HUES48 (cell line): ENCODE measurements at regions not wholly inside any gene's neighbourhood (a gene's known extent, or its start where the extent isn't known, plus 50 kb on each side); places are given as distances from the start of the nearest gene placed in this dataset.

ENCODE experiments used
- H3K27ac ChIP-seq: one replicate; pipeline ENCODE4 v1.7.0; 2013; ENCODE audit warnings: low read depth, low read length, inconsistent platforms
- H3K27me3 ChIP-seq: 2 replicates; pipeline ENCODE4 v1.6.1; 2013; ENCODE audit warnings: mild to moderate bottlenecking, low read length; ENCODE audit not compliant: control insufficient read depth, insufficient read depth
- H3K36me3 ChIP-seq: 2 replicates; pipeline ENCODE4 v1.6.1; 2013; ENCODE audit warnings: low read length; ENCODE audit not compliant: control insufficient read depth, insufficient read depth
- H3K4me1 ChIP-seq: 2 replicates; pipeline ENCODE4 v1.6.1; 2013; ENCODE audit warnings: mild to moderate bottlenecking, low read length; ENCODE audit not compliant: control insufficient read depth, insufficient read depth
- H3K4me3 ChIP-seq: 2 replicates; pipeline ENCODE4 v1.5.1; 2013; ENCODE audit warnings: mild to moderate bottlenecking, low read depth, low read length
- H3K9ac ChIP-seq: 2 replicates; pipeline ENCODE4 v1.6.1; 2013; ENCODE audit warnings: mild to moderate bottlenecking, low read depth, low read length, moderate library complexity
- H3K9me3 ChIP-seq: 2 replicates; pipeline ENCODE4 v1.6.1; 2013; ENCODE audit warnings: low read length; ENCODE audit not compliant: control insufficient read depth, insufficient read depth

DNA sequence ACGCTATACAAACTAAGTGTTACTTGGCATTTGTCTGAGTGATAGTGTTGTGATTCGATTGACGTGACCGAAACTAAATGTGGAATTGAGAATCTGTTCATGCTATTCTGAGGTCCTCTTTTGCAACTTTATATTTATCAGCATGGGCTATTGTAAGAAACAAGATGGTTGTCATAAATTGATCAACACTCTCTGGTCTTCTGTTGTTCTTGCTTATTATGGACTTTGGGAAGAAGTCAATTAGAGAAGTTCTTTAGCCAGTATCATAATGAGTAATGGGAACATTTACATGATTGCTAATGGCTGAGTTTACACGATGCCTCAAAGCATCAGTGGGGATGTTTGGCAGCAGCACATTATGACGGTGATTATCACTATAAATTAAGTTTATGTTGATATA lies 195.0 kb downstream of the CD83 start:
- Histone ChIP-seq H3K27ac (no peak overlapping the region), H3K9me3 (no peaks in the 10 kb centered on the region), H3K36me3 (no peaks in the 10 kb centered on the region), H3K27me3 (no peaks in the 10 kb centered on the region), H3K9ac (no peak overlapping the region), H3K4me3 (no peak overlapping the region), H3K4me1 (peaks cover 5% of the 10 kb centered on the region; the same call in 1 of the 2 replicates)

DNA sequence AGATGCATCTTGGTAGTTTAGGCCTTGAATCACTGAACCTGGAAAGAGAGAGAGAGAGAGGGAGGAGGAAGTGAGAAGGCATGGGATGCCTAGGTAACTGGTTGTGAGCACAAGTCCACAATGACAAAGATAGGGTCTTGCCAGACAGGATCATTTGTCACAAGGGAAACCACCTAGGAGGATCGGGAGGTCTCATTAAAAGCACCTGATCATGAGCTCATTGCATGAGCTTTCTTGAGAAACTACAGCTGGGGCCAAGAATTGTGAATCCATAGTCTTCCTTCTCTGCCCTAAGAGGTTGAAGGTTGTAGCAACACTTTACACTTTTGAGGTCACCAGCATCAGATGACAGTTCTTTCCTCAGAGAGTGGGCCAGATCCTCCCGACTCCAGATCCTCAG lies 195.7 kb downstream of the CD83 start:
- Histone ChIP-seq H3K4me3 (no peak overlapping the region), H3K27ac (no peak overlapping the region), H3K9me3 (no peaks in the 10 kb centered on the region), H3K4me1 (peaks cover 7% of the 10 kb centered on the region; the same call in 1 of the 2 replicates), H3K9ac (no peak overlapping the region), H3K36me3 (no peaks in the 10 kb centered on the region), H3K27me3 (no peaks in the 10 kb centered on the region)

DNA sequence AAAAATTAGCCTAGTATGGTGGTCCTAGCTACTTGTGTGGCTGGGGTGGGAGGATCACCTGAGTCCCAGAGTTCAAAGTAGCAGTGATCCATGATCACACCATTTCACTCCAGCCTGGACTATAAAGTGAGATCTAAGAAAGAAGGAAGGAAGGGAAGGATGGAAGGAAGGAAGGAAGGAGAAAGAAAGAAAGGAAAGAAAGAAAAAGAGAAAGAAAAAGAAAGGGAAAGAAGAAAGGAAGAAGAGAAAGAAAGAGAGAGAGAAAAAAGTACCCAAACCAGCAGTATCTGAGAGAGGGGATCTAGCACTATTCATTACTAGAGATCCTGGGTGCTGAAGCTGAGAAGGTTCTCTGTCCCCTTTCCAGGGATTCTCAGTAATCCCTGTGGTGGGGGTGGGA lies 197.8 kb downstream of the CD83 start:
- Histone ChIP-seq H3K9me3 (no peaks in the 10 kb centered on the region), H3K9ac (no peak overlapping the region), H3K27me3 (no peaks in the 10 kb centered on the region), H3K4me3 (no peak overlapping the region), H3K27ac (no peak overlapping the region), H3K4me1 (peaks cover 10% of the 10 kb centered on the region), H3K36me3 (no peaks in the 10 kb centered on the region)

DNA sequence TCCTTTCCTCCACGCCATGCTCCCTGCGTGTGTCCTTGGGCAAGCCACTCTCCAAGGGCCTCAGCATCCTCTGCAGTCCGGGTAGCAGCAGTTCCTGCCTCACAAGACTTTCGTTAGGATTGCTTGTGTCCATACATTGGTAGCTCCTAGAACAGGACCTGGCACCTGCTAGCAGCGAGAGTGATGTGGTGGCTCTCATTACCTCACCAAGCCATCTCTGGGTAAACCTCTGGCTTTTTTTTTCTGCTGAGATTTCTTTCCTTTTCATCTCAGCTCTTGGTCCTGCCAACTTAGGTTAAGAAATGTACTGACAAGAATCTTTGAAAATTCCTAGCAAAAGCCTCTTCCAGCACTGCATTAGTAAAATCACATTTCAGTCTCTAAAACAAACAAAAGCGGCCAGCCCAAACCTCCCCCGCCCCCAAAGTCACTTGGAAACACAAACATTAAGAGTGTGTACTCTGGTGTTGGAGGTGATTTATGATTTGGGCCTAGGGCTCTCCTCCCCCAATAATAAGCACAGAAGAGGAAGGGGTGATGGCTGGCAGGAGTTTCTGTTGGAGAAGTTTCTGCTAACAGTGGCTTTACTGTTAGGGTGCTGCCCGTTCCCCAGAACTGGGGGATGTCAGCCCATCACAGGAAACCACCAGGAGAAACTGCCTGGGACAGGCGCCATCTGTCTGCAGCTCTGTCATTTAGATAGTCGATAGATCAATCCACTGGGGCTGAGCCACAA lies 199.2 kb downstream of the CD83 start:
- Histone ChIP-seq H3K9me3 (no peaks in the 10 kb centered on the region), H3K9ac (no peak overlapping the region), H3K4me3 (no peak overlapping the region), H3K4me1 (peaks cover 23% of the 10 kb centered on the region), H3K36me3 (no peaks in the 10 kb centered on the region), H3K27me3 (no peaks in the 10 kb centered on the region), H3K27ac (no peak overlapping the region)

DNA sequence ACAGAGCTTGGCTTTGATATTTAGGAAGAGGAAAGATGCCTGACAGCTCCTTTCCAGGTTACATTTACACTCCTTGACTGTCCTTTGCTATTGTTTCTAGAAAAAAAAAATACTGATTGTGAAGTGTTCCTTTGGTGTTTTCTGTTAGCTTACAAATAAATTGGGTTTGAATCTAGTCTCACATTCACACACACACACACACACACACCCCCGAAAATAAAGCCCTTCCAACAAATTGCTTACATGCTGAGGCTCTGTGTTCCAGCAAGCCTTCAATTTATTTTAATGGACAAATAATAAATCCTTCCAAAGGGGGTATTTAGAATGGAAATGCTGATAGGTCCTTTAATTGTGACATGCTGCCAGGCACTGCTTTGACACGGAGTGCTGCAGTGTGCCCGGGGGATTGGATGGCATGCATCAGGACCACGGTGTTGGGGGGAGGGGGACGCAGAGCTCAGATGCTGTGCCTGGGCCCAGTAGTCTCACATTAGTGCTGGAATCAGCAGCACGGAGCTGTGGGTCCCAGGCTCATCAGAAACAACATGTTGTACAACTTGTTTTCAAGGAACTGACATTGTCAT lies 199.9 kb downstream of the CD83 start:
- Histone ChIP-seq H3K9ac (no peak overlapping the region), H3K4me1 (peaks cover 27% of the 10 kb centered on the region), H3K27ac (no peak overlapping the region), H3K27me3 (no peaks in the 10 kb centered on the region), H3K36me3 (no peaks in the 10 kb centered on the region), H3K4me3 (no peak overlapping the region), H3K9me3 (no peaks in the 10 kb centered on the region)

DNA sequence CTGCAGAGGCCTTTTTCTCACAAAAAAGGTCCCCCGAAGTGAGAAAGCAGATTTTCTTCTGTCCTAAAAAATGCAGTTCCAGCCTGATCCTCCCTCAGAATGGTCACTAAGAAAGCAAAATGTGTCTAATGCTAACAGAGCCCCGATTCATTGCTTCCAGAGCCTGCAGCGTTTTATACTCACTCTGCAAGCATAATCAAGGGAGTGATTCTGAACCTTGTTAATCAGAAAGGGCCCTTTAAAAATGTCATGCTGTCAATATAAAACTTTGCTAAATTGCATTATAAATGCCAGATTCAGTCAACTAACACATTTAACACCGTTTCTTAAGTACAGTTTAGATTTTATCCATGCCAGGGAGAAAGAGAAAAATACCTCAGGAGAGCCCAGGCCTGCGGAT lies 202.8 kb downstream of the CD83 start:
- no peaks in the 10 kb centered on the region for H3K36me3 ChIP-seq
- peaks cover 27% of the 10 kb centered on the region for H3K4me1 ChIP-seq
- H3K9ac ChIP-seq: no peak overlapping the region
- no peak overlapping the region for H3K4me3 ChIP-seq
- H3K9me3 ChIP-seq: no peaks in the 10 kb centered on the region
- no peaks in the 10 kb centered on the region for H3K27me3 ChIP-seq
- no peak overlapping the region for H3K27ac ChIP-seq

DNA sequence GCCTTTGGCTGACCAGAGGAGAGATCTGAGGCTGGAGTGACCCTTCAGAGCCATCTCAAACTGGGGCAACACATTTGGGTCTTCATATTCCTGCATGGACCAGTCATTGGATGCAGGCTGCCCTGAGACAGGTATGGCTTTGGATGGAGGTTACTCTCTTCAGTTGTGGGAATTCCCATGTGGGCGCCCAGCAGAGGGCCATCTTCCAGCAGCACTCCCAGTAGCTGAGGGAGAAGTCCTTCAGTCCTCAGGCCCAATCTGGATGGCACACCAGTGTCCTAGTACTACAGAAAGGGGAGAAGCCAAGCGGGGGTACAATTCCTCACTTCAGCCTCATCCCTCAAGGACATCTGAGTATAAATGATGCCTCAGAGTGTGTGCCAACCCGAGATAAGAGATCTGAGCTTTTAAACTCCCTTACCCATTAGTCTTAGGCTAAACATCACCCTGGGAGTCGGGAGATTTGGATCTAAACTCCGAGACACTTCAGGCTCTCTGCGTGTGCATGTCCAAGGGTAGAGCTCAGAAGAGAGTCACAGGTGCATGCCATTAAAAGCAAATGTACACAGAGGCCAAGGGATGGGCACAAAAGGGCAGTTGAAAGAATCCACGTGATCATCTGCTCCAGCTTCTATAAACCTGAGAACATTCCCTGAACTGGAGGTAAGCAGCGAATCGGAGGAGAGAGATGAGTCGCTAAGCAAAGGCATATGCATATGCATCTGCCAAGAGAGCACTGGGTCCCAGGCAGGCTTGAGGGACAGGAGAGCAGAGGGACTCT lies 204.6 kb downstream of the CD83 start:
- peaks cover 27% of the 10 kb centered on the region for H3K4me1 ChIP-seq
- H3K4me3 ChIP-seq: no peak overlapping the region
- H3K27ac ChIP-seq: no peak overlapping the region
- no peaks in the 10 kb centered on the region for H3K36me3 ChIP-seq
- no peaks in the 10 kb centered on the region for H3K27me3 ChIP-seq
- H3K9me3 ChIP-seq: no peaks in the 10 kb centered on the region
- no peak overlapping the region for H3K9ac ChIP-seq

DNA sequence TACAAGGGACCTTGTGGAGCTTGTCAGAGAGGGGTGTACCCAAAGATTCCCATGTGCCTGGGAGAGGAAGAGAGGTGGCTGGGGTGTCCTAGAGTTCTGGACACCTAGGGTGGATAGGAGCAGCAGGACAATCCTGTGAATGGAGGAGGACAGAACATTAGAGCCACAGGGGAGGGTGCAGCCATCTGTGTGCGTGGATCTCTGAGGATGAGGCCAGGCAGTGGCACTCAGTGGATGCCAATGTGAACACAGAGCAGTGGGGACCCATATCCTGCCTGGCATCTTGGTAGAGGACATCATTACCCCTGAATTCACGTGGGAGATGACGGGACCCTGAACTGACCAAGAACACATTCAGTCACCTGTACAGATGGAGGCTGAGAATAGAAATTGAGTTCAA lies 205.3 kb downstream of the CD83 start:
- no peaks in the 10 kb centered on the region for H3K27me3 ChIP-seq
- H3K9ac ChIP-seq: no peak overlapping the region
- H3K4me1 ChIP-seq: peaks cover 20% of the 10 kb centered on the region
- H3K4me3 ChIP-seq: no peak overlapping the region
- no peaks in the 10 kb centered on the region for H3K9me3 ChIP-seq
- no peaks in the 10 kb centered on the region for H3K36me3 ChIP-seq
- H3K27ac ChIP-seq: no peak overlapping the region

DNA sequence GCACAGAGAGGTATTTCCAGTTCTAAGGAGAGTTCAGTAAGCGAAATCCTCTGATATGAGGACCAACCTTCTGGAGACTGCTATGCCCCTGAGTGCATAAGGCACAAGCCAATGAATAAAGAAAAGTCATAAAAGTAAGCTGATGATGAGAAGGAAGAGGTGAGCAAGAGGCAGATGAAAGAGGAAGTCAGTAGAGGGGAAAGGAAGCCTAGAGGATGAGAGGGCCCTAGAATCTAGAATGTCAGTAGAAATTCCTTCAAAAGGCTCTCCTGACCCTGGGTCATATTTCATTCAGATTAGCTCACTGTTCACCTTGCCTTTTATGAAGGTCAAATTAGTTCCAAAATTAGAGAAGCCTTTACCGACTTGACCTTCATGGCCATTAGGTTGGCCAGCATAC lies 209.2 kb downstream of the CD83 start:
- H3K27ac ChIP-seq: no peak overlapping the region
- no peaks in the 10 kb centered on the region for H3K9me3 ChIP-seq
- peaks cover 5% of the 10 kb centered on the region; the same call in 1 of the 2 replicates for H3K4me1 ChIP-seq
- no peaks in the 10 kb centered on the region for H3K36me3 ChIP-seq
- H3K4me3 ChIP-seq: no peak overlapping the region
- H3K9ac ChIP-seq: no peak overlapping the region
- no peaks in the 10 kb centered on the region for H3K27me3 ChIP-seq

DNA sequence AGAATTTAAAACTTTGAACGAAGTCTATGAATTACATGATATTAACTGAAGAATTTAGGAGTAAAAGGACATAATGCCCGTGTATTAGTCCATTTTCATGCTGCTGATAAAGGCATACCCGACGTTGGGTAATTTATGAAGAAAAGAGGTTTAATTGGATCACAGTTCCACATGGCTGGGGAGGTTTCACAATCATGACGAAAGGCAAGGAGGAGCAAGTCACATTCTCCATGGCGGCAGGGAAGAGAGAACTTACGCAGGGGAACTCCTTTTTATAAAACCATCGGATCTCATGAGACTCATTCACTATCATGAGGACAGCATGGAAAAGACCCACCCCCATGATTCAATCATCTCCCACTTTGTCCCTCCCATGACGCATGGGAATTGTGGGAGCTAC lies 210.6 kb downstream of the CD83 start:
- no peaks in the 10 kb centered on the region for H3K9me3 ChIP-seq
- no peaks in the 10 kb centered on the region for H3K36me3 ChIP-seq
- H3K27ac ChIP-seq: no peak overlapping the region
- H3K27me3 ChIP-seq: no peaks in the 10 kb centered on the region
- no peaks in the 10 kb centered on the region for H3K4me1 ChIP-seq
- H3K4me3 ChIP-seq: no peak overlapping the region
- H3K9ac ChIP-seq: no peak overlapping the region
